PC-3 (cell line): ENCODE measurements at regions not wholly inside any gene's neighbourhood (a gene's known extent, or its start where the extent isn't known, plus 50 kb on each side); places are given as distances from the start of the nearest gene placed in this dataset.

Experiments
- ATAC-seq: fragments of 200-7000 bp; cut with Tn5 transposase; 2 replicates; pipeline ENCODE4 v1.9.1; 2020; ENCODE audit warnings: mild to moderate bottlenecking, moderate library complexity
- BruUV-seq: library from RNA; stranded (reverse); fragments of 400-500 nt; replicated peaks from 2 replicates; lab custom pipeline; 2021; lab: Mats Ljungman, UMichigan
- CTCF ChIA-PET: fragments of 300-600 bp; sonication (Branson Sonifier 250); formaldehyde crosslinking; loops from one replicate; lab custom pipeline; 2022; ENCODE audit warnings: antibody characterized with exemption; lab: Charles Lee
- POLR2A ChIA-PET: fragments of 300-600 bp; sonication (Branson Sonifier 250); formaldehyde crosslinking; loops from one replicate; lab custom pipeline; 2022; ENCODE audit warnings: antibody characterized with exemption; ENCODE audit not compliant: unreplicated experiment; lab: Charles Lee
- DNase-seq: peaks from one replicate; pipeline ENCODE4 v3.0.0-alpha.2; 2015
- H2AFZ ChIP-seq: fragments of 300-600 bp; sonication (generic); 2 replicates; pipeline ENCODE4 v1.6.0; 2016; ENCODE audit warnings: antibody characterized with exemption, low read length
- H3F3A ChIP-seq: fragments of 300-600 bp; sonication (generic); one replicate; pipeline ENCODE4 v1.6.0; 2017; ENCODE audit warnings: antibody characterized with exemption, low read length, control low read depth, mild to moderate bottlenecking; ENCODE audit not compliant: unreplicated experiment
- H3K27ac ChIP-seq: fragments of 300-600 bp; sonication (generic); 2 replicates; pipeline ENCODE4 v1.5.1; 2016; ENCODE audit warnings: mild to moderate bottlenecking, low read length
- H3K27me3 ChIP-seq: fragments of 300-600 bp; sonication (generic); 2 replicates; pipeline ENCODE4 v1.6.1; 2016; ENCODE audit warnings: low read length, mixed read lengths
- H3K36me3 ChIP-seq: fragments of 300-600 bp; sonication (generic); 2 replicates; pipeline ENCODE4 v1.6.1; 2016; ENCODE audit warnings: low read depth, mixed run types, low read length, mixed read lengths
- H3K4me1 ChIP-seq: fragments of 300-600 bp; sonication (generic); 2 replicates; pipeline ENCODE4 v1.5.1; 2016; ENCODE audit warnings: low read length; ENCODE audit not compliant: insufficient read depth
- H3K4me2 ChIP-seq: fragments of 300-600 bp; sonication (generic); 2 replicates; pipeline ENCODE4 v1.6.0; 2016; ENCODE audit warnings: low read length
- H3K4me3 ChIP-seq: fragments of 300-600 bp; sonication (generic); 2 replicates; pipeline ENCODE4 v1.5.1; 2016; ENCODE audit warnings: mild to moderate bottlenecking, low read length, mixed read lengths
- H3K79me2 ChIP-seq: fragments of 300-600 bp; sonication (generic); 2 replicates; pipeline ENCODE4 v1.6.1; 2017; ENCODE audit warnings: low read length, mixed read lengths
- H3K9ac ChIP-seq: fragments of 300-600 bp; sonication (generic); 2 replicates; pipeline ENCODE4 v1.6.0; 2016; ENCODE audit warnings: mild to moderate bottlenecking, low read length
- H3K9me2 ChIP-seq: fragments of 300-600 bp; sonication (generic); replicated peaks from 2 replicates; pipeline ENCODE4 v1.6.1; 2016; ENCODE audit warnings: mixed run types, low read length, mixed read lengths
- H3K9me3 ChIP-seq: fragments of 300-600 bp; sonication (generic); 2 replicates; pipeline ENCODE4 v1.6.1; 2016; ENCODE audit warnings: low read length, mixed read lengths
- H4K20me1 ChIP-seq: fragments of 300-600 bp; sonication (generic); 2 replicates; pipeline ENCODE4 v1.6.1; 2016; ENCODE audit warnings: low read length, mixed read lengths
- CTCF ChIP-seq: fragments of 300-600 bp; sonication (generic); conservative IDR thresholded peaks from 2 replicates; pipeline ENCODE4 v1.5.1; 2017; ENCODE audit warnings: antibody characterized with exemption, low read depth, mild to moderate bottlenecking, low read length
- EZH2 ChIP-seq: fragments of 300-600 bp; sonication (generic); IDR thresholded peaks from one replicate; pipeline ENCODE4 v1.6.1; 2017; ENCODE audit warnings: antibody characterized with exemption, mild to moderate bottlenecking, low read length; ENCODE audit not compliant: unreplicated experiment
- EZH2phosphoT487 ChIP-seq: fragments of 300-600 bp; sonication (generic); IDR thresholded peaks from 2 replicates; pipeline ENCODE4 v1.6.1; 2018; ENCODE audit warnings: mild to moderate bottlenecking, antibody characterized with exemption, low read length, borderline replicate concordance
- intact Hi-C: fragments of 100-400 bp; cut with micrococcal nuclease; formaldehyde crosslinking; loops from 2 replicates; pipeline ENCODE4 v1.9.0; 2023

- peaks cover 12% of the 10 kb centered on the region; the same call in 1 of the 2 replicates for H3K4me1 ChIP-seq
- ChIA-PET POLR2A (no interaction called here), CTCF (no interaction called here)
- H3F3A ChIP-seq, result no peaks in the 10 kb centered on the region
- H2AFZ ChIP-seq, result no peak overlapping the region
- BruUV-seq, result no TSS peak
- TF ChIP-seq EZH2, result no peak
- no peak for TF ChIP-seq CTCF
- TF ChIP-seq EZH2phosphoT487, result no peak
- H3K27me3 ChIP-seq, result no peaks in the 10 kb centered on the region
- H3K79me2 ChIP-seq, result no peaks in the 10 kb centered on the region
- H3K36me3 ChIP-seq, result no peaks in the 10 kb centered on the region
- H3K27ac ChIP-seq, result no peak overlapping the region
- intact Hi-C loops, result no loop called here
- no peak overlapping the region for H3K4me3 ChIP-seq
- no peaks in the 10 kb centered on the region for H3K9me3 ChIP-seq
- ATAC-seq (no peak), DNase-seq (no peak)
- H3K9ac ChIP-seq, result no peak overlapping the region
- H3K9me2 ChIP-seq, result no peaks in the 10 kb centered on the region
- no peak overlapping the region for H3K4me2 ChIP-seq
- H4K20me1 ChIP-seq, result no peaks in the 10 kb centered on the region
Observed at GRCh38 chr6:12476484-12476883, 186.3 kb downstream of the EDN1 start.

GRCh38 chr6:12477616-12478015 is 187.5 kb downstream of the EDN1 start:
- Histone ChIP-seq H3K9me3 (no peaks in the 10 kb centered on the region), H3K79me2 (no peaks in the 10 kb centered on the region), H3K27ac (no peak overlapping the region), H3K9me2 (no peaks in the 10 kb centered on the region), H3K36me3 (no peaks in the 10 kb centered on the region), H2AFZ (no peak overlapping the region), H3K27me3 (no peaks in the 10 kb centered on the region), H3K9ac (no peak overlapping the region), H4K20me1 (no peaks in the 10 kb centered on the region), H3K4me1 (peaks cover 7% of the 10 kb centered on the region), H3F3A (no peaks in the 10 kb centered on the region), H3K4me2 (no peak overlapping the region), H3K4me3 (no peak overlapping the region)
- no peak for ATAC-seq
- POLR2A ChIA-PET, result no interaction called here
- CTCF ChIA-PET, result no interaction called here
- DNase-seq, result no peak
- intact Hi-C loops, result no loop called here
- no TSS peak for BruUV-seq
- TF ChIP-seq EZH2phosphoT487 (no peak), CTCF (no peak), EZH2 (no peak)

- Histone ChIP-seq H3K36me3 (no peaks in the 10 kb centered on the region), H3K27me3 (no peaks in the 10 kb centered on the region), H3K4me2 (no peak overlapping the region), H3K9me2 (no peaks in the 10 kb centered on the region), H3K9ac (no peak overlapping the region), H4K20me1 (no peaks in the 10 kb centered on the region), H2AFZ (no peak overlapping the region), H3K27ac (no peak overlapping the region), H3K4me1 (peaks cover 17% of the 10 kb centered on the region), H3K79me2 (no peaks in the 10 kb centered on the region), H3K9me3 (no peaks in the 10 kb centered on the region), H3K4me3 (no peak overlapping the region), H3F3A (no peaks in the 10 kb centered on the region)
- BruUV-seq, result no TSS peak
- ChIA-PET POLR2A (no interaction called here), CTCF (no interaction called here)
- ATAC-seq (no peak), DNase-seq (no peak)
- TF ChIP-seq CTCF, result no peak
- intact Hi-C loops, result no loop called here
Observed at GRCh38 chr6:12478921-12479320, 188.8 kb downstream of the EDN1 start.
